H1 (cell line): ENCODE measurements at regions not wholly inside any gene's neighbourhood (a gene's known extent, or its start where the extent isn't known, plus 50 kb on each side); places are given as distances from the start of the nearest gene placed in this dataset.

Experiments
- ASH2L ChIP-seq: fragments of 200-600, 300-600 bp; sonication (generic); IDR thresholded peaks from one replicate; pipeline ENCODE4 v1.7.1; 2017; ENCODE audit warnings: low read length
- ATF2 ChIP-seq: IDR thresholded peaks from 2 replicates; pipeline ENCODE4 v1.6.1; 2012; ENCODE audit warnings: low read length, inconsistent platforms
- CTBP2 ChIP-seq: IDR thresholded peaks from 2 replicates; pipeline ENCODE4 v1.7.0; 2011; ENCODE audit warnings: borderline replicate concordance, mild to moderate bottlenecking, moderate library complexity, mixed read lengths, low read length; ENCODE audit not compliant: insufficient read depth, insufficient read length
- EGR1 ChIP-seq: IDR thresholded peaks from 2 replicates; pipeline ENCODE4 v1.6.1; 2011; ENCODE audit warnings: low read depth, low read length, borderline replicate concordance
- EP300 ChIP-seq, 2 experiments: IDR thresholded peaks; 1 replicate in 1 of 2; 2 replicates in 1 of 2; pipeline ENCODE4 v1.6.1; 2011 to 2012; ENCODE audit warnings: low read depth in 2 of 2, low read length in 2 of 2, mild to moderate bottlenecking in 2 of 2, borderline replicate concordance in 1 of 2, inconsistent platforms in 1 of 2, moderate library complexity in 1 of 2
- GABPA ChIP-seq: IDR thresholded peaks from 2 replicates; pipeline ENCODE4 v1.6.1; 2011; ENCODE audit warnings: mild to moderate bottlenecking, low read length, moderate library complexity, borderline replicate concordance; ENCODE audit not compliant: insufficient read depth
- HDAC6 ChIP-seq: IDR thresholded peaks from one replicate; pipeline ENCODE4 v1.7.1; 2012; ENCODE audit warnings: low read depth, mild to moderate bottlenecking, inconsistent platforms, low read length, moderate library complexity
- NRF1 ChIP-seq: IDR thresholded peaks from 2 replicates; pipeline ENCODE4 v1.6.1; 2011; ENCODE audit warnings: mild to moderate bottlenecking, low read depth, low read length, improper control_type of control experiment
- RBBP5 ChIP-seq: IDR thresholded peaks from 2 replicates; pipeline ENCODE4 v1.7.1; 2012; ENCODE audit warnings: low read depth, mild to moderate bottlenecking, inconsistent platforms, low read length, moderate library complexity, borderline replicate concordance
- SIX5 ChIP-seq: IDR thresholded peaks from 2 replicates; pipeline ENCODE4 v1.6.1; 2011; ENCODE audit warnings: mild to moderate bottlenecking, low read depth, low read length

GRCh38 chr12:105705765-105706164, 375.3 kb downstream of the C12orf75 start (continued):
- TF ChIP-seq RBBP5, result no peak
- no peak for TF ChIP-seq NRF1
- no peak for TF ChIP-seq SIX5
- no peak for TF ChIP-seq ATF2
- TF ChIP-seq EGR1, result no peak
- no peak for TF ChIP-seq HDAC6
- TF ChIP-seq EP300 (IDR thresholded peaks at IDR 0.05; ENCODE audit: borderline replicate concordance in 1 of 2, low read depth in 2 of 2, low read length in 2 of 2), result no peak
- no peak for TF ChIP-seq GABPA
- TF ChIP-seq CTBP2, result no peak
- TF ChIP-seq ASH2L, result no peak
